H9 (cell line): ENCODE measurements at regions not wholly inside any gene's neighbourhood (a gene's known extent, or its start where the extent isn't known, plus 50 kb on each side); places are given as distances from the start of the nearest gene placed in this dataset.

Experiments
- DNase-seq: peaks from one replicate; pipeline ENCODE4 v3.0.0-alpha.2; 2017
- H2AFZ ChIP-seq: one replicate; pipeline ENCODE4 v1.6.1; 2013; ENCODE audit warnings: mild to moderate bottlenecking, low read length, control low read depth, moderate library complexity
- H2AK5ac ChIP-seq: 2 replicates; pipeline ENCODE4 v1.6.1; 2013; ENCODE audit warnings: low read length, control low read depth, mixed read lengths; ENCODE audit not compliant: insufficient read length
- H2BK120ac ChIP-seq: one replicate; pipeline ENCODE4 v1.6.1; 2013; ENCODE audit warnings: low read depth, mild to moderate bottlenecking, low read length, control low read depth, inconsistent platforms; ENCODE audit not compliant: poor library complexity, severe bottlenecking
- H2BK12ac ChIP-seq: 2 replicates; pipeline ENCODE4 v1.6.1; 2013; ENCODE audit warnings: low read length, control low read depth, mixed read lengths, low read depth; ENCODE audit not compliant: insufficient read length
- H2BK15ac ChIP-seq: 2 replicates; pipeline ENCODE4 v1.6.1; 2013; ENCODE audit warnings: low read depth, low read length, control low read depth
- H2BK20ac ChIP-seq: one replicate; pipeline ENCODE4 v1.6.1; 2013; ENCODE audit warnings: low read depth, mild to moderate bottlenecking, low read length, control low read depth, inconsistent platforms; ENCODE audit not compliant: poor library complexity, severe bottlenecking
- H2BK5ac ChIP-seq: 2 replicates; pipeline ENCODE4 v1.6.1; 2013; ENCODE audit warnings: low read length, control low read depth, mixed read lengths; ENCODE audit not compliant: insufficient read length
- H3K14ac ChIP-seq: 2 replicates; pipeline ENCODE4 v1.6.1; 2013; ENCODE audit warnings: low read length, control low read depth; ENCODE audit not compliant: insufficient read depth
- H3K18ac ChIP-seq: 2 replicates; pipeline ENCODE4 v1.6.1; 2013; ENCODE audit warnings: low read depth, mild to moderate bottlenecking, mixed read lengths, low read length, control low read depth; ENCODE audit not compliant: insufficient read length
- H3K23ac ChIP-seq: 2 replicates; pipeline ENCODE4 v1.6.1; 2013; ENCODE audit warnings: low read length, control low read depth, mixed read lengths, low read depth; ENCODE audit not compliant: insufficient read length
- H3K23me2 ChIP-seq: 2 replicates; pipeline ENCODE4 v1.6.1; 2013; ENCODE audit warnings: low read depth, mild to moderate bottlenecking, mixed read lengths, low read length, control low read depth; ENCODE audit not compliant: insufficient read length, poor library complexity, severe bottlenecking
- H3K27ac ChIP-seq: 2 replicates; pipeline ENCODE4 v1.5.1; 2013; ENCODE audit warnings: low read length, control low read depth, mixed read lengths, low read depth; ENCODE audit not compliant: insufficient read length
- H3K27me3 ChIP-seq: 2 replicates; pipeline ENCODE4 v1.6.1; 2013; ENCODE audit warnings: low read length, control low read depth, inconsistent platforms; ENCODE audit not compliant: insufficient read depth
- H3K4ac ChIP-seq: 2 replicates; pipeline ENCODE4 v1.6.1; 2013; ENCODE audit warnings: low read depth, mild to moderate bottlenecking, control low read depth, inconsistent platforms, low read length, moderate library complexity
- H3K4me1 ChIP-seq: 2 replicates; pipeline ENCODE4 v1.6.1; 2013; ENCODE audit warnings: low read length, control low read depth, inconsistent platforms; ENCODE audit not compliant: insufficient read depth
- H3K4me2 ChIP-seq: 2 replicates; pipeline ENCODE4 v1.6.1; 2013; ENCODE audit warnings: low read length, control low read depth, mixed read lengths; ENCODE audit not compliant: insufficient read length, insufficient read depth
- H3K56ac ChIP-seq: 2 replicates; pipeline ENCODE4 v1.6.1; 2013; ENCODE audit warnings: low read depth, mild to moderate bottlenecking, mixed read lengths, low read length, control low read depth; ENCODE audit not compliant: insufficient read length
- H3K79me1 ChIP-seq: 2 replicates; pipeline ENCODE4 v1.6.1; 2013; ENCODE audit warnings: low read depth, mild to moderate bottlenecking, moderate library complexity, low read length, control low read depth, inconsistent platforms; ENCODE audit not compliant: insufficient read depth, poor library complexity, severe bottlenecking
- H3K79me2 ChIP-seq: 2 replicates; pipeline ENCODE4 v1.6.1; 2013; ENCODE audit warnings: low read length, control low read depth, inconsistent platforms; ENCODE audit not compliant: insufficient read depth
- H3K9ac ChIP-seq: 2 replicates; pipeline ENCODE4 v1.6.1; 2013; ENCODE audit warnings: low read length, control low read depth, mixed read lengths; ENCODE audit not compliant: insufficient read length; ENCODE audit errors: extremely low read depth
- H3K9me3 ChIP-seq: one replicate; pipeline ENCODE4 v1.6.1; 2013; ENCODE audit warnings: low read depth, low read length, inconsistent platforms; ENCODE audit not compliant: control insufficient read depth
- H3T11ph ChIP-seq: one replicate; pipeline ENCODE4 v1.6.1; 2013; ENCODE audit warnings: mild to moderate bottlenecking, low read length, control low read depth, inconsistent platforms
- H4K20me1 ChIP-seq: one replicate; pipeline ENCODE4 v1.6.1; 2013; ENCODE audit not compliant: control insufficient read depth, insufficient read length, insufficient read depth
- H4K5ac ChIP-seq: 2 replicates; pipeline ENCODE4 v1.6.1; 2013; ENCODE audit warnings: low read depth, mild to moderate bottlenecking, mixed read lengths, low read length, control low read depth; ENCODE audit not compliant: insufficient read length
- H4K8ac ChIP-seq: replicated peaks from 2 replicates; pipeline ENCODE4 v1.6.1; 2013; ENCODE audit warnings: low read length, control low read depth, mixed read lengths, low read depth; ENCODE audit not compliant: insufficient read length
- H4K91ac ChIP-seq: 2 replicates; pipeline ENCODE4 v1.6.1; 2013; ENCODE audit warnings: low read depth, mild to moderate bottlenecking, moderate library complexity, mixed read lengths, low read length, control low read depth; ENCODE audit not compliant: insufficient read length
- H3K27ac Mint-ChIP-seq, 3 experiments: 2 replicates in 2 of 3; 3 replicates in 1 of 3; pipeline ENCODE4 v1.8.0; 2020 to 2021; ENCODE audit warnings: mixed read lengths in 3 of 3, mild to moderate bottlenecking in 1 of 3, moderate library complexity in 1 of 3
- H3K27me3 Mint-ChIP-seq: 2 replicates; pipeline ENCODE4 v1.8.0; 2021; ENCODE audit warnings: low read depth, mild to moderate bottlenecking, moderate library complexity, mixed read lengths
- H3K36me3 Mint-ChIP-seq, 3 experiments: 2 replicates in 2 of 3; 3 replicates in 1 of 3; pipeline ENCODE4 v1.8.0; 2020 to 2021; ENCODE audit warnings: low read depth in 3 of 3, mixed read lengths in 3 of 3; ENCODE audit not compliant: insufficient read depth in 1 of 3
- H3K4me1 Mint-ChIP-seq, 2 experiments: 2 replicates each; pipeline ENCODE4 v1.8.0; 2020; ENCODE audit warnings: mixed read lengths in 2 of 2
- H3K4me3 Mint-ChIP-seq, 2 experiments: 2 replicates in 1 of 2; 3 replicates in 1 of 2; pipeline ENCODE4 v1.8.0; 2020 to 2021; ENCODE audit warnings: mild to moderate bottlenecking in 2 of 2, mixed read lengths in 2 of 2, moderate library complexity in 1 of 2
- H3K9me3 Mint-ChIP-seq, 2 experiments: 2 replicates in 1 of 2; 3 replicates in 1 of 2; pipeline ENCODE4 v1.8.0; 2020; ENCODE audit warnings: mild to moderate bottlenecking in 2 of 2, mixed read lengths in 2 of 2, moderate library complexity in 1 of 2
- WGBS: extraction: QIAGEN DNeasy Blood & Tissue Kit; methylation state at CpG from one replicate; pipeline ENCODE4 v1.1.7; 2013; ENCODE audit warnings: missing lambda C conversion rate, low lambda C conversion rate, mixed read lengths; ENCODE audit not compliant: insufficient read length; ENCODE audit errors: extremely low coverage; 5-methylcytosine and 5-hydroxymethylcytosine counted together
- TF ChIP-seq, protein P1 (sequence below): fragments of 200-600 bp; sonication (generic); conservative IDR thresholded peaks from 3 replicates; pipeline ENCODE4 v1.8.0; 2021; ENCODE audit warnings: antibody characterized with exemption, mild to moderate bottlenecking

GRCh38 chr4:137981277-137981676, 260.9 kb downstream of the SLC7A11 start:
- H3K79me2 ChIP-seq: no peaks in the 10 kb centered on the region
- no peak overlapping the region for H4K5ac ChIP-seq
- H3K9me3 Mint-ChIP-seq: no peaks in the 10 kb centered on the region
- H3K79me1 ChIP-seq: no peaks in the 10 kb centered on the region
- no peak overlapping the region for H3K56ac ChIP-seq
- no peak overlapping the region for H3K27ac ChIP-seq
- H3K36me3 Mint-ChIP-seq: no peaks in the 10 kb centered on the region
- no peak overlapping the region for H2BK5ac ChIP-seq
- no CpG with 5 or more reads among the region's 3 CpGs for WGBS
- TF ChIP-seq, protein P1, sequence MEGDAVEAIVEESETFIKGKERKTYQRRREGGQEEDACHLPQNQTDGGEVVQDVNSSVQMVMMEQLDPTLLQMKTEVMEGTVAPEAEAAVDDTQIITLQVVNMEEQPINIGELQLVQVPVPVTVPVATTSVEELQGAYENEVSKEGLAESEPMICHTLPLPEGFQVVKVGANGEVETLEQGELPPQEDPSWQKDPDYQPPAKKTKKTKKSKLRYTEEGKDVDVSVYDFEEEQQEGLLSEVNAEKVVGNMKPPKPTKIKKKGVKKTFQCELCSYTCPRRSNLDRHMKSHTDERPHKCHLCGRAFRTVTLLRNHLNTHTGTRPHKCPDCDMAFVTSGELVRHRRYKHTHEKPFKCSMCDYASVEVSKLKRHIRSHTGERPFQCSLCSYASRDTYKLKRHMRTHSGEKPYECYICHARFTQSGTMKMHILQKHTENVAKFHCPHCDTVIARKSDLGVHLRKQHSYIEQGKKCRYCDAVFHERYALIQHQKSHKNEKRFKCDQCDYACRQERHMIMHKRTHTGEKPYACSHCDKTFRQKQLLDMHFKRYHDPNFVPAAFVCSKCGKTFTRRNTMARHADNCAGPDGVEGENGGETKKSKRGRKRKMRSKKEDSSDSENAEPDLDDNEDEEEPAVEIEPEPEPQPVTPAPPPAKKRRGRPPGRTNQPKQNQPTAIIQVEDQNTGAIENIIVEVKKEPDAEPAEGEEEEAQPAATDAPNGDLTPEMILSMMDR: no peak
- H2AFZ ChIP-seq: no peak overlapping the region
- H3K27me3 Mint-ChIP-seq: no peaks in the 10 kb centered on the region
- H3K4me1 Mint-ChIP-seq: peaks cover 0 to 4% of the 10 kb centered on the region in 2 experiments; a peak in 1 of 4 replicates
- H3K9ac ChIP-seq: no peak overlapping the region
- no peak overlapping the region for H2BK20ac ChIP-seq
- H3K4me1 ChIP-seq: no peaks in the 10 kb centered on the region
- no peaks in the 10 kb centered on the region for H3K23me2 ChIP-seq
- no peak overlapping the region for H3K23ac ChIP-seq
- H4K91ac ChIP-seq: no peak overlapping the region
- H3K27me3 ChIP-seq: no peaks in the 10 kb centered on the region
- no peak overlapping the region for H3K14ac ChIP-seq
- H3K4me2 ChIP-seq: no peak overlapping the region
- H2BK15ac ChIP-seq: no peak overlapping the region
- H2BK12ac ChIP-seq: no peak overlapping the region
- no peak overlapping the region for H2BK120ac ChIP-seq
- H4K8ac ChIP-seq: no peak overlapping the region
- H3K27ac Mint-ChIP-seq: no peak overlapping the region
- H2AK5ac ChIP-seq: no peak overlapping the region
- H3K18ac ChIP-seq: no peak overlapping the region
- H4K20me1 ChIP-seq: no peaks in the 10 kb centered on the region
- no peak for DNase-seq
- no peak overlapping the region for H3K4ac ChIP-seq
- no peak overlapping the region for H3T11ph ChIP-seq
- no peak overlapping the region for H3K4me3 Mint-ChIP-seq
- H3K9me3 ChIP-seq: no peaks in the 10 kb centered on the region
